ENCODE measurements at regions not wholly inside any gene's neighbourhood (a gene's known extent, or its start where the extent isn't known, plus 50 kb on each side); places are given as distances from the start of the nearest gene placed in this dataset.

DNA sequence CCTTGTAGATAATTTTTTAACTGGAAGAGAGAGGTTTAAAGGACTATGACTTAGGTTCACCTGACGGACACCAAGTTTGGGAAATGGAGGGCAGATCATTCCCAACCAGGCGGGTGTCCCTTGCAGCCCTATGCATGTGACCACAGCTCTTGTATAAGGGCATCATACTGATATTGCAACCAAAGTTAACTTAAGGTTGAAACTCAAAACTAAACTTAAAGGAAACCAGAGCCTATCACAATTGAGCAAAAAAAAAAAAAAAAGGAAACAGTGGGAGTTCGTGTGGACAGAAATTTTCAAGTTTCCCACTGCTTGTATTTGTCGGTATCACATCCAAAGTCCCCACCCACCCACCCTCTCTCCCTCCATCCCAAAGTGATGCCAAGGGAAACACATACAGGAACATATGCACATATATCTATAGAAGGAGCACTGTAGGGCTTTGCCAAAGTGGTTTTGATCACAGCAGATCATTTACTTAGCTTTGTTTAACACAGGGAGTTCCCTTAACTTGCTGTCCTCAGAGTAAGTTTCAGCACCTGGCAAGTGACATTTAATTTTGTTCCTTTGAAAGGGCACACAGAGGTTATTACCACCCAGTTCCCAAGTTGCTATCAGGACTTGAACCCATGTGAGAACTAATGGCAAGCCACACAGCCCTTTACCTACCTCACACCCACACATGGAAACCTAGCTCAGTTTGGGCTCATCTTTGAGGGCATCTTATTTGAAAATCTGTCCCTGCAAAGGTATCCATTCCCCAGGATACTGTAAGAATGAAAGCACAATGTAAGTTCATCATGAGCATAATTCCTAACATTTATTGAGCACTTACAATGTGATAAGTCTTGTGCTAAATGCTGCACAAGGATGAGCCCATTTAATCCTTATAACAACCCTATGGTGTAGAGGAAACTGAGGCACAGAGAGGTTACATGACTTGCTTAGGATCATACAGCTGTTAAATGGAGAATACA is 204.5 kb upstream of the CMC1 start:
- Histone ChIP-seq H3K36me3 (ENCODE audit: insufficient read depth, low read length) (no peaks in the 10 kb centered on the region), H3K27ac (ENCODE audit: low read length) (no peak overlapping the region), H3K79me2 (ENCODE audit: low read length) (no peaks in the 10 kb centered on the region), H3K9me3 (ENCODE audit: low read length) (no peaks in the 10 kb centered on the region), H3K4me3 (ENCODE audit: low read length) (no peak overlapping the region), H3K9ac (ENCODE audit: low read length) (no peak overlapping the region), H3K27me3 (ENCODE audit: low read length) (no peaks in the 10 kb centered on the region), H3K4me1 (ENCODE audit: low read length) (no peaks in the 10 kb centered on the region), H3K4me2 (ENCODE audit: low read depth, low read length, poor library complexity, severe bottlenecking) (no peak overlapping the region), H2AFZ (ENCODE audit: low read length) (no peak overlapping the region), H4K20me1 (ENCODE audit: insufficient read depth, low read depth, low read length) (no peaks in the 10 kb centered on the region), H3K9me2 (replicated peaks; ENCODE audit: insufficient read depth, low read length) (no peaks in the 10 kb centered on the region)
- no peak for DNase-seq

DNA sequence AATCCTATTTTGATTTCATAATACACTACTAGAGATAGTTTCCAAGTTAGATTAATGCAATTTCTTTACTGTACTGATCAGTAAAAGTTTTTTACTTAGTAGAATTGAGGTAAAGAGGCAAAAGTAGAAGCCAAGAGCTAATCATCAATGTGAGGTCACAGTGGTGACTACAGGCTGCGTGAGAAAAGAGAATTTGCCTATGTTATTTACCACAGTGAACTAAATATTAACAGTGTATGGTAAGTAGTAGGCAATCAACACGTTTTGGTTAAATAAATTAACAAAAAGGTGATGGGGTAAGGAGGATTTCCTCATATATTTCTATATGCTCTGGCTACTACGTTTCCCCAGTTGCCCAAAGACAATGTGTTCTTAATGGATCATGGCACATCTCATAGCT is 202.2 kb upstream of the CMC1 start:
- H3K4me2 ChIP-seq (ENCODE audit: low read depth, low read length, poor library complexity, severe bottlenecking), result no peak overlapping the region
- no peaks in the 10 kb centered on the region for H3K9me2 ChIP-seq (replicated peaks; ENCODE audit: insufficient read depth, low read length)
- H3K4me3 ChIP-seq (ENCODE audit: low read length), result no peak overlapping the region
- H3K9ac ChIP-seq (ENCODE audit: low read length), result no peak overlapping the region
- no peaks in the 10 kb centered on the region for H3K9me3 ChIP-seq (ENCODE audit: low read length)
- no peak for DNase-seq
- no peaks in the 10 kb centered on the region for H3K79me2 ChIP-seq (ENCODE audit: low read length)
- H3K27me3 ChIP-seq (ENCODE audit: low read length), result no peaks in the 10 kb centered on the region
- no peak overlapping the region for H3K27ac ChIP-seq (ENCODE audit: low read length)
- no peaks in the 10 kb centered on the region for H3K4me1 ChIP-seq (ENCODE audit: low read length)
- H2AFZ ChIP-seq (ENCODE audit: low read length), result no peak overlapping the region
- no peaks in the 10 kb centered on the region for H3K36me3 ChIP-seq (ENCODE audit: insufficient read depth, low read length)
- no peaks in the 10 kb centered on the region for H4K20me1 ChIP-seq (ENCODE audit: insufficient read depth, low read depth, low read length)

DNA sequence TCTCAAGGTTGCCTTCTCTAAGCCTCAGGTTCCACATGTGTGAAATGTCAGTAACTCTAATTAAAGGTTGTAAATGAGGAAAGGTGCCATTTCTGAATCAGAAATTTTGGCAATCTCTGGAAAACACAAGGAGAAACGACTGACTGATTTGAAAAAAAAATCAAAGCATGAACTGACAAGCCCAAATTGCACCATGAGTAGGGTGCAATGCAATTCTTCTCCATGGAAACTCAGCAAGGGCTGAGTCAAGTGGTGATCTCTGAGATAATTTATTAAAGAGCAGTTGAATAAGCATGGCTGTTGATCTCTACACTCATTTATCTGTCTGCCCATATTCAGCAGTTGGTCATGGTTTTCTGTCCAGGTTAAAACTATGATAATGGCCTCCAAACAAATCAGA is 201.6 kb upstream of the CMC1 start:
- DNase-seq, result no peak
- H3K4me2 ChIP-seq (ENCODE audit: low read depth, low read length, poor library complexity, severe bottlenecking), result no peak overlapping the region
- no peaks in the 10 kb centered on the region for H3K27me3 ChIP-seq (ENCODE audit: low read length)

DNA sequence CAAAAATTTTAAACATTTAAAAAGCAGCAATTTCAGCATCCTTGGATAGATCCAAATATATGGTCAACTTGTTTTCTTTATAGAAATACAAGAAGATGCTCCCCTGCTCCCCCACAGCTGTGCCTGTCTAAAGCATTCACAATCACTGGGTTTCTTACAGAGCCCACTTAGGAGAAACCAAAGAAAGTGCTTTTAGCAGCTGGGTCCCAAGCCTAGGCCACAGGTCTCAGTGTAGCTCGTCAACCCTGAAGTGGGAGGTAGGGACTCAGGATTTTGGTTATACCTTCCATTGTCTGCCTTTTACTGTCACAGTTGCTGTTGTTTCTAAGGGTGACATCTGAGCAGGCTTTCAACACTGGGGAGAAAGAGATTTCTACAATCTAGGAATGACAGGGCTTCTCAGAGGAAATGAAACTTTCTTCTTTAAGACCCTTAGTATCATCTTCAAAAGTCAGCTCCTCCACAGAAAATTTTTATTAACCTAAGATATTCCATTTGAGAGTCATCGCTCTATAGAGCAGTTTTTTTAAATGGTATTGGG is 199.3 kb upstream of the CMC1 start:
- Histone ChIP-seq H3K4me2 (ENCODE audit: low read depth, low read length, poor library complexity, severe bottlenecking) (no peak overlapping the region), H3K9ac (ENCODE audit: low read length) (no peak overlapping the region), H3K36me3 (ENCODE audit: insufficient read depth, low read length) (no peaks in the 10 kb centered on the region), H3K4me1 (ENCODE audit: low read length) (no peaks in the 10 kb centered on the region), H2AFZ (ENCODE audit: low read length) (no peak overlapping the region), H4K20me1 (ENCODE audit: insufficient read depth, low read depth, low read length) (no peaks in the 10 kb centered on the region), H3K4me3 (ENCODE audit: low read length) (no peak overlapping the region), H3K79me2 (ENCODE audit: low read length) (no peaks in the 10 kb centered on the region), H3K9me2 (replicated peaks; ENCODE audit: insufficient read depth, low read length) (no peaks in the 10 kb centered on the region), H3K27me3 (ENCODE audit: low read length) (no peaks in the 10 kb centered on the region), H3K9me3 (ENCODE audit: low read length) (no peaks in the 10 kb centered on the region), H3K27ac (ENCODE audit: low read length) (no peak overlapping the region)
- DNase-seq, result no peak

More for the DNA sequence above, 201.6 kb upstream of the CMC1 start:
- Histone ChIP-seq H3K79me2 (ENCODE audit: low read length) (no peaks in the 10 kb centered on the region), H2AFZ (ENCODE audit: low read length) (no peak overlapping the region), H3K36me3 (ENCODE audit: insufficient read depth, low read length) (no peaks in the 10 kb centered on the region), H3K4me1 (ENCODE audit: low read length) (no peaks in the 10 kb centered on the region), H3K9me2 (replicated peaks; ENCODE audit: insufficient read depth, low read length) (no peaks in the 10 kb centered on the region), H3K9me3 (ENCODE audit: low read length) (no peaks in the 10 kb centered on the region), H3K9ac (ENCODE audit: low read length) (no peak overlapping the region), H4K20me1 (ENCODE audit: insufficient read depth, low read depth, low read length) (no peaks in the 10 kb centered on the region), H3K27ac (ENCODE audit: low read length) (no peak overlapping the region), H3K4me3 (ENCODE audit: low read length) (no peak overlapping the region)

DNA sequence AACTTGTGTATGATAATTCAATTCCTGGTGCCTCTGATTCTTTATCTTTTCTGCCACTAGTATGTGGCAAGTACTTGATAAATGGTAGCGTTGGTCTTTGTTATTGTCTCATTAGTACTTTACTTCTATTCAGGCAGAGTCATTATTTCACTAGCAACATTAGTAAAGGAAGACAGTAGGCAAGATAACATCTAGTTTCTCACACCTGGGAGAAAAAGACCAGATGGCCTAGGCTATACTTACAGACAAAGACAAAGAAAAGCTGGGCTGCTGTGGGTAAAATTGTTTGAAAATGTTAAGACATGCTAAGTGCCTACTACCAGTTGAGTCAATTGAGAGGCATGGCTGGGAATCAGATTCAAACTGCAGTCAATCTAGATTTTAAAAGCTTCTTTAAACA is 198.7 kb upstream of the CMC1 start:
- no peaks in the 10 kb centered on the region for H3K9me2 ChIP-seq (replicated peaks; ENCODE audit: insufficient read depth, low read length)
- no peaks in the 10 kb centered on the region for H3K4me1 ChIP-seq (ENCODE audit: low read length)
- H3K27me3 ChIP-seq (ENCODE audit: low read length), result no peaks in the 10 kb centered on the region
- H3K36me3 ChIP-seq (ENCODE audit: insufficient read depth, low read length), result no peaks in the 10 kb centered on the region
- H3K9ac ChIP-seq (ENCODE audit: low read length), result no peak overlapping the region
- DNase-seq, result no peak
- H3K4me3 ChIP-seq (ENCODE audit: low read length), result no peak overlapping the region
- no peak overlapping the region for H3K27ac ChIP-seq (ENCODE audit: low read length)
- H4K20me1 ChIP-seq (ENCODE audit: insufficient read depth, low read depth, low read length), result no peaks in the 10 kb centered on the region
- H3K4me2 ChIP-seq (ENCODE audit: low read depth, low read length, poor library complexity, severe bottlenecking), result no peak overlapping the region
- H2AFZ ChIP-seq (ENCODE audit: low read length), result no peak overlapping the region
- no peaks in the 10 kb centered on the region for H3K79me2 ChIP-seq (ENCODE audit: low read length)
- no peaks in the 10 kb centered on the region for H3K9me3 ChIP-seq (ENCODE audit: low read length)

DNA sequence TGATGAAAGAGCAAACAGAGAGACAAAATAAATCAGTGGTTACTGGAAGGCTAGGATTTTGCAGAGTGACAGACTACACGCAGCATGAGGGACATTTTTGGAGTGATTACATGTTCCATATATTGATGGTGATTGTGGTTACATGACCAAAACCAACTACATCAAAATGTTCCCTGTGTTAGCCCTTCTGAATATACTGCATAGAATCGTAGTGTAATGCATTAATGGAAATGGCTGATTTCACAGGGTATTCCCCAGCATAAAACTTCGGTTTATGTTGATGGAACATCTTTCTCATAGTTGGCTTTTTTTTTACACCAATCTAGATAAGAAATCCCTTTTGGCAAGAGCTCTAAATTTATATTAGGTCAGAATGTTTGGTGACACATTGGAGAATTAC is 191.3 kb upstream of the CMC1 start:
- Histone ChIP-seq H2AFZ (ENCODE audit: low read length) (no peak overlapping the region), H3K9ac (ENCODE audit: low read length) (no peak overlapping the region), H3K9me3 (ENCODE audit: low read length) (no peaks in the 10 kb centered on the region), H3K27me3 (ENCODE audit: low read length) (no peaks in the 10 kb centered on the region), H3K27ac (ENCODE audit: low read length) (no peak overlapping the region), H3K4me1 (ENCODE audit: low read length) (no peaks in the 10 kb centered on the region), H3K4me3 (ENCODE audit: low read length) (no peak overlapping the region), H4K20me1 (ENCODE audit: insufficient read depth, low read depth, low read length) (no peaks in the 10 kb centered on the region), H3K79me2 (ENCODE audit: low read length) (no peaks in the 10 kb centered on the region), H3K36me3 (ENCODE audit: insufficient read depth, low read length) (no peaks in the 10 kb centered on the region), H3K9me2 (replicated peaks; ENCODE audit: insufficient read depth, low read length) (no peaks in the 10 kb centered on the region), H3K4me2 (ENCODE audit: low read depth, low read length, poor library complexity, severe bottlenecking) (no peak overlapping the region)
- DNase-seq, result no peak

DNA sequence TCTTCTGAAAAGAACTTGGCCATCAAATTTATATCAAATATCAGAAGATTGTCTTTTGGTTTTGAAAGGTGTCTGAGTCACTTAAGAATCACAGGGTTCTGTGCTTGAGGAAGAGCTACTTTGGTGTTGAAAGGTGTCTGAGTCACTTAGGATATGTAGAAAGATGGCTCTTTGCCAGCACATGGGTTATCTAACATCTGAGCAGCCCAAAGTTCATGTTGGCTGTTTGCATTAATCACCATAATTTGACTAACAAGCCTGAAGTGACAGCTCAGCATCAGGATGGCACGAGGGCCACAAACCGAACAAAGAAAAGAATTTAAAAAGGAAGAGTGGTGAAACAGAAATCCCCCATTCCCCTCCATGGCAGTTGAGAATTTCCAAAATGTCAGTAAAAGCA is 190.5 kb upstream of the CMC1 start:
- Histone ChIP-seq H3K79me2 (ENCODE audit: low read length) (no peaks in the 10 kb centered on the region), H3K9ac (ENCODE audit: low read length) (no peak overlapping the region), H3K27ac (ENCODE audit: low read length) (no peak overlapping the region), H3K4me2 (ENCODE audit: low read depth, low read length, poor library complexity, severe bottlenecking) (no peak overlapping the region), H2AFZ (ENCODE audit: low read length) (no peak overlapping the region), H3K4me1 (ENCODE audit: low read length) (no peaks in the 10 kb centered on the region), H3K9me3 (ENCODE audit: low read length) (no peaks in the 10 kb centered on the region), H3K4me3 (ENCODE audit: low read length) (no peak overlapping the region), H3K36me3 (ENCODE audit: insufficient read depth, low read length) (no peaks in the 10 kb centered on the region), H3K27me3 (ENCODE audit: low read length) (no peaks in the 10 kb centered on the region), H3K9me2 (replicated peaks; ENCODE audit: insufficient read depth, low read length) (no peaks in the 10 kb centered on the region), H4K20me1 (ENCODE audit: insufficient read depth, low read depth, low read length) (no peaks in the 10 kb centered on the region)
- no peak for DNase-seq

DNA sequence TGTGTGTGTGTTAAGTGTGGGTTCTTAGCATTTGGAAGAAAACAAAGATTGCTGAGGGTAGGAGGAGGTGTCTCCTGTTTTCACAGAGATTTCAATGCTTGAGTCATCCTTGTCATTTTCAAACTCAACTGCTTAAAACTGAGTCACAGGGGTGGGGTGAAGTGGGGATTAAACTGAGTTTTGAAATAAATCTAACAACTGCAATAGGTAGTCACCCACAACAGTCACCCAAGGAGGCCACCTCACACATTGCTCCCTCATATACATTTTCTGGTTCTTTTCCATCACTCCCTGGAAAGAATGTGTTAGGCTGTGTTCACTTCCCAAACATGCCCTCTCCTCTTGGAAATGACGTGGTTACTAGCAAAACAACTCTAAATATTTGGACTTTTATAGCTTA is 187.7 kb upstream of the CMC1 start:
- no peak overlapping the region for H3K4me2 ChIP-seq (ENCODE audit: low read depth, low read length, poor library complexity, severe bottlenecking)
- no peak overlapping the region for H3K4me3 ChIP-seq (ENCODE audit: low read length)
- no peaks in the 10 kb centered on the region for H3K36me3 ChIP-seq (ENCODE audit: insufficient read depth, low read length)
- no peaks in the 10 kb centered on the region for H3K79me2 ChIP-seq (ENCODE audit: low read length)
- no peaks in the 10 kb centered on the region for H3K27me3 ChIP-seq (ENCODE audit: low read length)
- H3K9ac ChIP-seq (ENCODE audit: low read length), result no peak overlapping the region
- no peak overlapping the region for H3K27ac ChIP-seq (ENCODE audit: low read length)
- no peak overlapping the region for H2AFZ ChIP-seq (ENCODE audit: low read length)
- H4K20me1 ChIP-seq (ENCODE audit: insufficient read depth, low read depth, low read length), result no peaks in the 10 kb centered on the region
- no peaks in the 10 kb centered on the region for H3K9me3 ChIP-seq (ENCODE audit: low read length)
- no peaks in the 10 kb centered on the region for H3K9me2 ChIP-seq (replicated peaks; ENCODE audit: insufficient read depth, low read length)
- H3K4me1 ChIP-seq (ENCODE audit: low read length), result no peaks in the 10 kb centered on the region
- no peak for DNase-seq

All from Karpas-422 (cell line).